Loucy (cell line): ENCODE measurements at regions not wholly inside any gene's neighbourhood (a gene's known extent, or its start where the extent isn't known, plus 50 kb on each side); places are given as distances from the start of the nearest gene placed in this dataset.
"Not testable (repeated sequence)": the region's sequence is repeated elsewhere in the genome, so short reads cannot be mapped to it uniquely, and the experiment has no call there.

Experiments used
- H2AFZ ChIP-seq: fragments of 200-600 bp; sonication (generic); 2 replicates; pipeline ENCODE4 v1.6.0; 2016; ENCODE audit warnings: antibody characterized with exemption, mild to moderate bottlenecking, low read length, moderate library complexity
- H3F3A ChIP-seq: fragments of 200-600 bp; 2 replicates; pipeline ENCODE4 v1.6.0; 2016; ENCODE audit warnings: antibody characterized with exemption, low read depth, mild to moderate bottlenecking
- H3K27me3 ChIP-seq: fragments of 200-600 bp; sonication (generic); 2 replicates; pipeline ENCODE4 v1.6.1; 2014; ENCODE audit warnings: low read length, mild to moderate bottlenecking; ENCODE audit not compliant: insufficient read depth, poor library complexity, severe bottlenecking
- H3K36me3 ChIP-seq: fragments of 200-600 bp; sonication (generic); 2 replicates; pipeline ENCODE4 v1.6.1; 2016; ENCODE audit warnings: low read length; ENCODE audit not compliant: insufficient read depth
- H3K4me1 ChIP-seq: fragments of 200-600 bp; sonication (generic); 2 replicates; pipeline ENCODE4 v1.5.1; 2014; ENCODE audit warnings: low read length, mild to moderate bottlenecking; ENCODE audit not compliant: insufficient read depth, poor library complexity, severe bottlenecking
- H3K4me2 ChIP-seq: fragments of 200-600 bp; sonication (generic); 2 replicates; pipeline ENCODE4 v1.6.0; 2014; ENCODE audit warnings: antibody characterized with exemption, low read length, low read depth, mild to moderate bottlenecking; ENCODE audit not compliant: poor library complexity, severe bottlenecking
- H3K4me3 ChIP-seq: fragments of 200-600 bp; sonication (generic); 2 replicates; pipeline ENCODE4 v1.5.1; 2014; ENCODE audit warnings: low read length, mild to moderate bottlenecking, mixed read lengths; ENCODE audit not compliant: poor library complexity, severe bottlenecking
- H3K79me2 ChIP-seq: fragments of 200-600 bp; sonication (generic); 2 replicates; pipeline ENCODE4 v1.6.1; 2014; ENCODE audit warnings: low read length; ENCODE audit not compliant: insufficient read depth
- H3K9ac ChIP-seq: fragments of 200-600 bp; sonication (generic); 2 replicates; pipeline ENCODE4 v1.6.0; 2014; ENCODE audit warnings: mild to moderate bottlenecking, low read depth, low read length, moderate library complexity; ENCODE audit not compliant: poor library complexity, severe bottlenecking
- H3K9me2 ChIP-seq: fragments of 200-600 bp; sonication (generic); replicated peaks from 2 replicates; pipeline ENCODE4 v1.6.1; 2016; ENCODE audit warnings: low read depth, low read length, mixed read lengths
- H3K9me3 ChIP-seq: fragments of 200-600 bp; sonication (generic); 2 replicates; pipeline ENCODE4 v1.6.1; 2014; ENCODE audit warnings: mild to moderate bottlenecking, antibody characterized with exemption, low read length, low read depth; ENCODE audit not compliant: insufficient read depth
- H4K20me1 ChIP-seq: fragments of 200-600 bp; sonication (generic); 2 replicates; pipeline ENCODE4 v1.6.0; 2014; ENCODE audit warnings: antibody characterized with exemption, low read length, mild to moderate bottlenecking; ENCODE audit not compliant: insufficient read depth, poor library complexity, severe bottlenecking
- EZH2phosphoT487 ChIP-seq: fragments of 200-600 bp; IDR thresholded peaks from 2 replicates; pipeline ENCODE4 v1.6.1; 2018; ENCODE audit warnings: antibody characterized with exemption, mild to moderate bottlenecking, moderate library complexity, borderline replicate concordance
- TF ChIP-seq, protein P1 (sequence below): fragments of 200-600 bp; sonication (generic); conservative IDR thresholded peaks from 2 replicates; pipeline ENCODE4 v1.5.1; 2014; ENCODE audit warnings: mild to moderate bottlenecking, antibody characterized with exemption, low read length

DNA sequence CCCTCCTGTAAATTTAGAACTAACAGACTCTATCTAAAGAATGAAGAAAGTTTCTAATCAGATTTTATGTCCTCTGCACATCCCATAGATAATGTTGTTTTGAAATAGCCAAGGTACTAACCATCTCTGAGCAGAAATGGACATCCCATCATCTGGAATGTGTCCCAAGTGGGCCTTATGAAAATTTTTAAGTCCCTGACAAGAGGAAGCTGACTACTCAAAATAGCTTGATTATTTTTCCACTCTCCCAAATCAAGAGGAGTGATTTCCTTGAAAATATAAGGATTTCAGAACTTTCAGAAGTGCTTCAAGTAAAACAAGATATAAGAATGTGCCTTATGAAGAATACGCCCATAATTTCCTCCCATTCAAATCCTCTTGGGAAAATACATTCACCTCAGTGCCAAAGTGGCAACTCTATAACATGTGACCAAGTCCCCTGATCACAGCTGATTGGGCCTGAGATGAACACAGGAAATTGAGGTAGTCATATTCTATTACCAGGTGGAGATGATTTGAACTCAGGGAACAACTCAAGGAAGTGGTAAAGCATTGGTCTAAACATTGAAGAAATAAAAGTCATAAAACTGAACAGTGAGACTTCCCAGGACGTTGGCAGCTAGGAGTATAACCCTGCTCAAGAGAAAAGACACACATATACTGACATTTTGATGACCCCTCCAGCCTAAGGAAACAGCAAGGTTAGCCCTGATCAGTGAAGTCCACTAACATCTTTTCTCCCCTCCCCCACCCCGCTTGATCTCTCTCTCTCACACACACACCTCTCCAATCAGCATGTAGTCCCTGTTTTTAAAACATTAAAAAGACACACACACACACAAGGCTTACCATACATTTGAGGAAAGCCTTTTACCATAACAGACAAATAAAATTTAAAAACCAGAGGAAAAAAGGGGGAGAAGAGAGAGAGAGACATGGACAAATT, 70.8 kb upstream of the TEAD1 start:
- Histone ChIP-seq H3K27me3 (peaks cover 16% of the 10 kb centered on the region), H3K4me2 (no peak overlapping the region), H3K4me1 (no peaks in the 10 kb centered on the region), H2AFZ (no peak overlapping the region), H3K9me3 (no peaks in the 10 kb centered on the region), H3K4me3 (no peak overlapping the region), H3F3A (no peaks in the 10 kb centered on the region), H3K9me2 (no peaks in the 10 kb centered on the region), H3K9ac (no peak overlapping the region), H4K20me1 (no peaks in the 10 kb centered on the region), H3K36me3 (no peaks in the 10 kb centered on the region), H3K79me2 (no peaks in the 10 kb centered on the region)
- TF ChIP-seq, protein P1, sequence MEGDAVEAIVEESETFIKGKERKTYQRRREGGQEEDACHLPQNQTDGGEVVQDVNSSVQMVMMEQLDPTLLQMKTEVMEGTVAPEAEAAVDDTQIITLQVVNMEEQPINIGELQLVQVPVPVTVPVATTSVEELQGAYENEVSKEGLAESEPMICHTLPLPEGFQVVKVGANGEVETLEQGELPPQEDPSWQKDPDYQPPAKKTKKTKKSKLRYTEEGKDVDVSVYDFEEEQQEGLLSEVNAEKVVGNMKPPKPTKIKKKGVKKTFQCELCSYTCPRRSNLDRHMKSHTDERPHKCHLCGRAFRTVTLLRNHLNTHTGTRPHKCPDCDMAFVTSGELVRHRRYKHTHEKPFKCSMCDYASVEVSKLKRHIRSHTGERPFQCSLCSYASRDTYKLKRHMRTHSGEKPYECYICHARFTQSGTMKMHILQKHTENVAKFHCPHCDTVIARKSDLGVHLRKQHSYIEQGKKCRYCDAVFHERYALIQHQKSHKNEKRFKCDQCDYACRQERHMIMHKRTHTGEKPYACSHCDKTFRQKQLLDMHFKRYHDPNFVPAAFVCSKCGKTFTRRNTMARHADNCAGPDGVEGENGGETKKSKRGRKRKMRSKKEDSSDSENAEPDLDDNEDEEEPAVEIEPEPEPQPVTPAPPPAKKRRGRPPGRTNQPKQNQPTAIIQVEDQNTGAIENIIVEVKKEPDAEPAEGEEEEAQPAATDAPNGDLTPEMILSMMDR: no peak
- TF ChIP-seq EZH2phosphoT487: no peak

DNA sequence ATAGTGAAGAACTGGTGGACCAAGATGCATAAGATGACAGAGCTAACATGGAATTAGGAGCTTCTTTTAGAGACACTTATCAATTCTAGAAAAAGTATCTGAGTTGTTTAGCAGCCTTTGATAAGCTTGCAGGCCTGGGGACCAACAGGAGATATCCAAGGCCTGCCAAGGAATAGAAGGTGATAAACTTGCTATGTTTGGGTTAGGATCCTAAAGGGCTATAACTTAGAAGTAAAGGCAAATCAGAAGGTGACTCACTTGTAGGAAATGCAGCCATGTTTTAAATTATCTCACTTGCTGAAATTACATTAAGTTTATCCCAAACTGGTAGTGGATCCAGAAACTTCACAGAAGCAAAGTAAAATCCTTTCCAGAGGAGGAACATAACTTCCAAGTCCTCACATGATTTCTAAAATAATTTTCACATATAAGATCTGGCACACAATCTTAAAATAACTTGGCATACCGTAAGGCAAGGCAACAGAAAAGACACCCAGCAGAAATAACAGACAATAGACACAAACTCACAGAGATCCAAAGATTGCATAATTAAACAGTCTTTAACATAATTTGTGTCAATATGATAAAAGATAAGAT, 69.6 kb upstream of the TEAD1 start:
- Histone ChIP-seq H3K9ac (no peak overlapping the region), H3K4me2 (no peak overlapping the region), H3K4me3 (no peak overlapping the region), H3K9me3 (no peaks in the 10 kb centered on the region), H3K4me1 (no peaks in the 10 kb centered on the region), H3K9me2 (no peaks in the 10 kb centered on the region), H3K36me3 (no peaks in the 10 kb centered on the region), H3F3A (no peaks in the 10 kb centered on the region), H2AFZ (no peak overlapping the region), H4K20me1 (no peaks in the 10 kb centered on the region), H3K79me2 (no peaks in the 10 kb centered on the region), H3K27me3 (peaks cover 16% of the 10 kb centered on the region)
- TF ChIP-seq EZH2phosphoT487: no peak

DNA sequence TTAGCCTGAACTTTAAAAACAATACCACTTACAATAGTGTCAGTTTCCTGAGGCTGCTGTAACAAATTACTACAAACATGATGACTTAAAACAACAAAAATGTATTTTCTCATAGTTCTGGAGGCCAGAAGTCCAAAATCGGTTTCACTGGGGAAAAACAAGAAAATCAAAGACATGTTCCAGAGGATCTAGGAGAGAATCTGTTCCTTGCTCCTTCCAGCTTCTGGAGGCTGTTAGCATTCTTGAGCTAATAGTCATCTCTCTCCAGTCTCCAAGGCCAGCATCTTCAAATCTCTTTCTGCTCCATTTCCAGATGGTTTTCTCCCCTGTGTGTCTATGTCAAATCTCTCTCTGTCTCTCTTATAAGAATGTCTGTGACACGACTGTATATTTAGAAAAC, 67.6 kb upstream of the TEAD1 start:
- Histone ChIP-seq H3K27me3 (peaks cover 8% of the 10 kb centered on the region), H3K9ac (no peak overlapping the region), H3K36me3 (no peaks in the 10 kb centered on the region), H3K79me2 (no peaks in the 10 kb centered on the region), H3F3A (no peaks in the 10 kb centered on the region), H3K4me3 (no peak overlapping the region), H4K20me1 (no peaks in the 10 kb centered on the region), H3K4me1 (no peaks in the 10 kb centered on the region), H3K4me2 (no peak overlapping the region), H2AFZ (no peak overlapping the region), H3K9me2 (no peaks in the 10 kb centered on the region), H3K9me3 (peaks cover 8% of the 10 kb centered on the region)
- TF ChIP-seq EZH2phosphoT487: no peak
- TF ChIP-seq, protein P1: no peak

DNA sequence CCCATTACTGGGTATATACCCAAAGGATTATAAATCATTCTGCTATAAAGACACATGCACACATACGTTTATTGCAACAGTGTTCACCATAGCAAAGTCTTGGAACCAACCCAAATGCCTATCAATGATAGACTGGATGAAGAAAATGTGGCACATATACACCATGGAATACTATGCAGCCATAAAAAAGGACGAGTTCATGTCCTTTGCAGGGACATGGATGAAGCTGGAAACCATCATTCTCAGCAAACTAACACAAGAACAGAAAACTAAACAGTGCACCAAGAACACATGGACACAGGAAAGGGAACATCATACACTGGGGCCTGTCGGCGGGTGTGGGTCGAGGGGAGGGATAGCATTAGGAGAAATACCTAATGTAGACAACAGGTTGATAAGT, 65.5 kb upstream of the TEAD1 start:
- not testable (repeated sequence) for H3K9ac ChIP-seq, H3K4me3 ChIP-seq, H3K36me3 ChIP-seq, H4K20me1 ChIP-seq, H3K9me2 ChIP-seq, H3F3A ChIP-seq, H3K4me2 ChIP-seq, H3K79me2 ChIP-seq, H2AFZ ChIP-seq, H3K27me3 ChIP-seq, H3K4me1 ChIP-seq
- peaks cover 13% of the 10 kb centered on the region for H3K9me3 ChIP-seq
